ENCODE measurements at regions not wholly inside any gene's neighbourhood (a gene's known extent, or its start where the extent isn't known, plus 50 kb on each side); places are given as distances from the start of the nearest gene placed in this dataset.

- no peak for TF ChIP-seq CTCF (conservative IDR thresholded peaks at IDR 0.05 in 1 of 2, IDR thresholded peaks at IDR 0.05 in 1 of 2; ENCODE audit: low read depth in 1 of 2, low read length in 2 of 2)
- no peak for TF ChIP-seq EZH2 (IDR thresholded peaks at IDR 0.05; ENCODE audit: low read length, missing control alignments)
Observed at GRCh38 chr13:94780421-94780820, 68.1 kb upstream of the SOX21 start.
